Caco-2 (cell line): ENCODE measurements at regions not wholly inside any gene's neighbourhood (a gene's known extent, or its start where the extent isn't known, plus 50 kb on each side); places are given as distances from the start of the nearest gene placed in this dataset.

ENCODE experiments used
- BruUV-seq: library from RNA; stranded (reverse); fragments of 400-500 nt; replicated peaks from 2 replicates; lab custom pipeline; 2021; lab: Mats Ljungman, UMichigan
- CTCF ChIA-PET: fragments of 300-600 bp; sonication (Branson Sonifier 250); formaldehyde crosslinking; loops from one replicate; lab custom pipeline; 2022; ENCODE audit warnings: antibody characterized with exemption; lab: Charles Lee
- POLR2A ChIA-PET: fragments of 300-600 bp; sonication (Branson Sonifier 250); formaldehyde crosslinking; loops from one replicate; lab custom pipeline; 2022; ENCODE audit warnings: antibody characterized with exemption; lab: Charles Lee
- DNase-seq, 2 experiments: peaks; one replicate each; pipeline versions ENCODE4 v3.0.0 to v3.0.0-alpha.2; 2020 to 2022
- H3K27me3 ChIP-seq: replicated peaks from 2 replicates; pipeline ENCODE4 v1.6.0; 2011; ENCODE audit warnings: low read length; ENCODE audit not compliant: control insufficient read depth, insufficient read depth
- H3K36me3 ChIP-seq: 2 replicates; pipeline ENCODE4 v1.5.1; 2011; ENCODE audit warnings: low read length; ENCODE audit not compliant: control insufficient read depth, insufficient read depth
- H3K4me1 ChIP-seq: fragments of 250-450 bp; sonication (Bioruptor Pico); 2 replicates; pipeline ENCODE4 v1.5.1; 2020; ENCODE audit warnings: mild to moderate bottlenecking
- H3K4me3 ChIP-seq: 2 replicates; pipeline ENCODE4 v1.5.1; 2011; ENCODE audit warnings: low read depth, mild to moderate bottlenecking, control low read depth, low read length
- H3K9me3 ChIP-seq: fragments of 250-450 bp; sonication (Bioruptor Pico); 2 replicates; pipeline ENCODE4 v1.5.1; 2020; ENCODE audit warnings: mild to moderate bottlenecking, moderate library complexity
- H3K27ac Mint-ChIP-seq: one replicate; pipeline ENCODE4 v1.8.0; 2022; ENCODE audit warnings: mixed read lengths; ENCODE audit not compliant: unreplicated experiment
- H3K27me3 Mint-ChIP-seq: one replicate; pipeline ENCODE4 v1.8.0; 2022; ENCODE audit warnings: mixed read lengths; ENCODE audit not compliant: insufficient read depth, unreplicated experiment
- H3K36me3 Mint-ChIP-seq: one replicate; pipeline ENCODE4 v1.8.0; 2022; ENCODE audit warnings: mild to moderate bottlenecking, mixed read lengths; ENCODE audit not compliant: insufficient read depth, unreplicated experiment
- H3K4me1 Mint-ChIP-seq: one replicate; pipeline ENCODE4 v1.8.0; 2022; ENCODE audit warnings: low read depth, mixed read lengths; ENCODE audit not compliant: unreplicated experiment
- H3K4me3 Mint-ChIP-seq: one replicate; pipeline ENCODE4 v1.8.0; 2022; ENCODE audit warnings: mild to moderate bottlenecking, moderate library complexity, mixed read lengths; ENCODE audit not compliant: unreplicated experiment
- H3K9me3 Mint-ChIP-seq: one replicate; pipeline ENCODE4 v1.8.0; 2022; ENCODE audit warnings: mixed read lengths; ENCODE audit not compliant: unreplicated experiment
- intact Hi-C: fragments of 100-400 bp; cut with micrococcal nuclease; formaldehyde crosslinking; loops from one replicate; pipeline ENCODE4 v1.10.0; 2022; ENCODE audit not compliant: unreplicated experiment
- TF ChIP-seq, protein P1 (sequence below), 2 experiments: fragments of 200-600 bp in 1 of 2; IDR thresholded peaks; 1 replicate in 1 of 2; 2 replicates in 1 of 2; pipeline versions ENCODE4 v1.5.1 to v1.8.0; 2011 to 2022; ENCODE audit warnings: antibody characterized with exemption in 1 of 2, control low read depth in 1 of 2, inconsistent platforms in 1 of 2, low read depth in 1 of 2, low read length in 1 of 2, mild to moderate bottlenecking in 1 of 2, moderate library complexity in 1 of 2; ENCODE audit not compliant: insufficient read depth in 1 of 2, severe bottlenecking in 1 of 2, unreplicated experiment in 1 of 2

DNA sequence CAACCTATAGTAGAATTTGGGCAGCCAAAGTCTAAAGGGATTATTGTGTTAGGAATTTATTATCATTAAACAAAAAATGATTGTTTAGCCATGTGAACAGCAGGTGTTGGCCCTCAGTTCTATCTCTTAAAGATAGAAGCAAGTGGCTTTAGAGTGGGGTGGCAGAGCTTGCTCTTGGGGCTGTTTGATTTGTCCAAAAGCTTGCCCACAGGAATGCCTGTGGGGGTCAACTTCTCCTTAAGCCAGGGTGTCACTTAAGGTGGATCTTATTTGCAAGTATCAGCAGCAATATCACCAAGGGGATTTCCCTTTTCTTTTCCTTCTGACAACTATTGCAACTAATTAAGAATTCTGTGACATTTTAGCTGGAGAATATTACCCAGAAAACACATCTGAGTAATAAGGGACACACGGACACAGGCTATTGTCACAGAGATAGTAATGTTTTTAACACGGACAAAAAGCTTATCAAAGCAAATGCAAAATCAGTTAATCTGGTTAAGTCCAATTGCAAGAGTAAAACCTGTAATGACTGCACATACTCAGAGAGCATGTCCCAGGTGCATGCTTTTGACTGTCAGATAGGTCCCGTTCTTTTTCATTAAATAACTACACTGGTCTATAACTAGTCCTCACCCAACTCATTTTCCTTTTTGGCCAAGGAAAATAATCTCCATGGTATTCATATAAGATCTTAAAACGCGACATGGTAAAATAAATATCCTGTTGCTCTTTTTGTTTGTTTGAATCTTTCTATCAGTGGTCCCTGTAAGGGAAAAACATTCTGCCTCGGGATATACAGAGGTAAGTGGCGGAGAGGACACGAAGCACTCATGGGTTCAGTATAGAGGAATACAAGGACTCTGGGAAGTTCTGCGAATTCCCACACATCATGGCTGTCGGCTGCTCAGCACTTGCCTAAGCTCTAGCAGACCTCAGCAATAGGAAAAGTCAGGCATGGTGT, 172.1 kb upstream of the RFC3 start:
- Histone ChIP-seq H3K9me3 (no peaks in the 10 kb centered on the region), H3K4me1 (peaks cover 38% of the 10 kb centered on the region), H3K36me3 (no peaks in the 10 kb centered on the region; the same call in 1 of the 2 replicates), H3K27me3 (no peaks in the 10 kb centered on the region), H3K4me3 (no peak overlapping the region)
- Mint-ChIP-seq H3K9me3 (no peaks in the 10 kb centered on the region), H3K4me3 (no peak overlapping the region), H3K4me1 (peaks cover 38% of the 10 kb centered on the region), H3K27me3 (no peaks in the 10 kb centered on the region), H3K27ac (no peak overlapping the region), H3K36me3 (no peaks in the 10 kb centered on the region)
- DNase-seq: no peak
- POLR2A ChIA-PET: no interaction called here
- CTCF ChIA-PET: interaction anchor here (0.6 kb wide), 1 partner anchor 92 kb away, joined by 4 read pairs; no protein-coding TSS in a partner anchor
- intact Hi-C loops: no loop called here
- TF ChIP-seq, protein P1, sequence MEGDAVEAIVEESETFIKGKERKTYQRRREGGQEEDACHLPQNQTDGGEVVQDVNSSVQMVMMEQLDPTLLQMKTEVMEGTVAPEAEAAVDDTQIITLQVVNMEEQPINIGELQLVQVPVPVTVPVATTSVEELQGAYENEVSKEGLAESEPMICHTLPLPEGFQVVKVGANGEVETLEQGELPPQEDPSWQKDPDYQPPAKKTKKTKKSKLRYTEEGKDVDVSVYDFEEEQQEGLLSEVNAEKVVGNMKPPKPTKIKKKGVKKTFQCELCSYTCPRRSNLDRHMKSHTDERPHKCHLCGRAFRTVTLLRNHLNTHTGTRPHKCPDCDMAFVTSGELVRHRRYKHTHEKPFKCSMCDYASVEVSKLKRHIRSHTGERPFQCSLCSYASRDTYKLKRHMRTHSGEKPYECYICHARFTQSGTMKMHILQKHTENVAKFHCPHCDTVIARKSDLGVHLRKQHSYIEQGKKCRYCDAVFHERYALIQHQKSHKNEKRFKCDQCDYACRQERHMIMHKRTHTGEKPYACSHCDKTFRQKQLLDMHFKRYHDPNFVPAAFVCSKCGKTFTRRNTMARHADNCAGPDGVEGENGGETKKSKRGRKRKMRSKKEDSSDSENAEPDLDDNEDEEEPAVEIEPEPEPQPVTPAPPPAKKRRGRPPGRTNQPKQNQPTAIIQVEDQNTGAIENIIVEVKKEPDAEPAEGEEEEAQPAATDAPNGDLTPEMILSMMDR (IDR thresholded peaks at IDR 0.05; ENCODE audit: insufficient read depth in 1 of 2, low read depth in 1 of 2, low read length in 1 of 2, severe bottlenecking in 1 of 2, unreplicated experiment in 1 of 2): no peak
- BruUV-seq: no TSS peak

DNA sequence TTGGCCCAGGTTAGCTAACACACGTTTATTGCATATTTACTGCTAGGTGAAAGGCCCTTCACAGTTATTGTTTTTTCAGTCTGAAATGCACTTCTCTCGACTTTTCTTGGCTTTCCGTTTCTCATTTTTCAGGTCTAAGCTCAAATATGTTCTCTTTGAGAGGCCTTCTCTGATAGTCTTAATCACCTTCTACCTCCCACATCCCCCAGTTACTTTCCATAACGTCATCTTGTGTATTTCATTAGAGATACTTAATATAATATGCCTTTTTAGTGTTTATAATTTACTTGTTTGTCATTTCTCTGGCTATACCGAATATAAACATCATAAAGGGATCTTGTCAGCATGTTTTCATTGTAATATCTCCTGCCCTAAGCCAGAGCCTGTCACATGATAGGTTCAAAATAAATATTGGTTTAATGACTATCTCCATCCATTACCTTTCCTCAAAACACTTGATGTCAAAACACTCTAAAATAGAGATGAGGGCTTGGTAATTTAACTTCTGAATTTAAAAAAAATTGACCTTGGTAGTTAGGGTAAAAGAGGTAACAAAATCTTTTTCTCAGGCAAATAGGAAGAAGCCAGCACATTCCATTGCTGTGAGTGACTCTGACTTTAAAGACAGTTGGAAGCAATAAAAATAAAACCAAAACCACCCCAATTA, 168.6 kb upstream of the RFC3 start:
- H3K27me3 Mint-ChIP-seq: no peaks in the 10 kb centered on the region
- TF ChIP-seq, protein P1 (IDR thresholded peaks at IDR 0.05; ENCODE audit: insufficient read depth in 1 of 2, low read depth in 1 of 2, low read length in 1 of 2, severe bottlenecking in 1 of 2, unreplicated experiment in 1 of 2): no peak
- ChIA-PET CTCF (no interaction called here), POLR2A (no interaction called here)
- Histone ChIP-seq H3K4me1 (peaks cover 9% of the 10 kb centered on the region), H3K27me3 (no peaks in the 10 kb centered on the region), H3K9me3 (no peaks in the 10 kb centered on the region), H3K4me3 (no peak overlapping the region), H3K36me3 (no peaks in the 10 kb centered on the region; the same call in 1 of the 2 replicates)
- H3K36me3 Mint-ChIP-seq: no peaks in the 10 kb centered on the region
- intact Hi-C loops: no loop called here
- H3K4me1 Mint-ChIP-seq: peaks cover 8% of the 10 kb centered on the region
- no peak overlapping the region for H3K4me3 Mint-ChIP-seq
- DNase-seq: no peak
- BruUV-seq: no TSS peak
- H3K9me3 Mint-ChIP-seq: no peaks in the 10 kb centered on the region
- no peak overlapping the region for H3K27ac Mint-ChIP-seq

DNA sequence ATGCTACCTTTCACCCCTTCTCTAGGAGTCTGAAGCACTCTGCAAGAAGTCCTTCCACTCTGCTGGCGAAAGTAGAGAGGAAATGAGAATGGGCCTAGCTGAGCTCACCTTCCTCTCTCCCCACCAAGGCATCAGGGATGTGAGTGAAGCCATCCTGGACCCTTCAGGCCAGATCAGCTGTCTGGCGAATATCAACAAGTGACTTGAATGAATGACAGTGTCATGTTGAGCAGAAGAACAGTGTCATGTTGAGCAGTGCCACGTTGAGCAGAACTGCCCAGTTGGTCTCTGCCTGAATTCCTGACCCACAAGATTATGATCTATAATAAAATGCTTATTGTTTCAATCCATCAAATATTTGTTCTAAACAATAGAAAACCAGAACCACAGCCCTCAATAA, 166.2 kb upstream of the RFC3 start:
- Histone ChIP-seq H3K36me3 (no peaks in the 10 kb centered on the region; the same call in 1 of the 2 replicates), H3K4me3 (no peak overlapping the region), H3K27me3 (no peaks in the 10 kb centered on the region), H3K9me3 (no peaks in the 10 kb centered on the region), H3K4me1 (peaks cover 5% of the 10 kb centered on the region; the same call in 1 of the 2 replicates)
- H3K36me3 Mint-ChIP-seq: no peaks in the 10 kb centered on the region
- TF ChIP-seq, protein P1 (IDR thresholded peaks at IDR 0.05; ENCODE audit: insufficient read depth in 1 of 2, low read depth in 1 of 2, low read length in 1 of 2, severe bottlenecking in 1 of 2, unreplicated experiment in 1 of 2): no peak
- H3K27me3 Mint-ChIP-seq: no peaks in the 10 kb centered on the region
- no peak overlapping the region for H3K27ac Mint-ChIP-seq
- H3K4me3 Mint-ChIP-seq: no peak overlapping the region
- no peaks in the 10 kb centered on the region for H3K4me1 Mint-ChIP-seq
- BruUV-seq: no TSS peak
- no peak for DNase-seq
- CTCF ChIA-PET: no interaction called here
- intact Hi-C loops: no loop called here
- POLR2A ChIA-PET: no interaction called here
- no peaks in the 10 kb centered on the region for H3K9me3 Mint-ChIP-seq
